ENCODE measurements at regions not wholly inside any gene's neighbourhood (a gene's known extent, or its start where the extent isn't known, plus 50 kb on each side); places are given as distances from the start of the nearest gene placed in this dataset.

DNA sequence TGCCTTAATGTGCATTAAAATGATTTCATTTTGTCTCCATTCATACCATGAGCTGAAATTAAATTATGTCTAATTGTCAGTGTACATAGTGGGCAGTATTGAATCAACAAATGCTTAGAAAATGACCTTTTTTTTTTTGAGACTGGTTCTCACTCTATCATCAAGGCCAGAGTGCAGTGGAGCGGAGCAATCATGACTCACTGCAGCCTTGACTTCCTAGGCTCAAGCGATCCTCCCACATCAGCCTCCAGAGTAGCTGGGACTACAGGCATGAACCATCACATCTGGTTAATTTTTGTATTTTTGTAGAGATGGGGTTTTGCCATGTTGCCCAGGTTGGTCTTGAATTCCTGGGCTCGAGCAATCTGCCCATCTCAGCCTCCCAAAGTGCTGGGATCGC lies 117.0 kb upstream of the BLID start:
- no peak for DNase-seq (ENCODE audit: low read depth)

DNA sequence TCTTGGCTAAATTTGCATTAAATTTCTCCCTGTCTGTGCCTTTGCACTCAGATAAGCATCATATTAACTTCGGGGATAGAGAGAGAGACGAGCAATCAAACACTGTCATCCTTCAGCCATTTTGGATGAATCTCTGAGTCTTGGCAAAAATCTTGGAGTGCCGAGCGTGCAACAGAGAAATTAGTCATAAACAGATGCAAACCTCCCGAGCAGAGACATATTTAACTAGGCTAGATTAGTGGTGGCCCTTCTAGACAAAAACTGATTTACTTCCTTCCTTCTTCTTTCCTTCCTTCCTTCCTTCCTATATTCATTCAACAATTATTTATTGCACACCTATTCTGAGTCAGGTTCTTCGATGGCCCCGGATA lies 114.4 kb upstream of the BLID start:
- no peak for DNase-seq (ENCODE audit: low read depth)

DNA sequence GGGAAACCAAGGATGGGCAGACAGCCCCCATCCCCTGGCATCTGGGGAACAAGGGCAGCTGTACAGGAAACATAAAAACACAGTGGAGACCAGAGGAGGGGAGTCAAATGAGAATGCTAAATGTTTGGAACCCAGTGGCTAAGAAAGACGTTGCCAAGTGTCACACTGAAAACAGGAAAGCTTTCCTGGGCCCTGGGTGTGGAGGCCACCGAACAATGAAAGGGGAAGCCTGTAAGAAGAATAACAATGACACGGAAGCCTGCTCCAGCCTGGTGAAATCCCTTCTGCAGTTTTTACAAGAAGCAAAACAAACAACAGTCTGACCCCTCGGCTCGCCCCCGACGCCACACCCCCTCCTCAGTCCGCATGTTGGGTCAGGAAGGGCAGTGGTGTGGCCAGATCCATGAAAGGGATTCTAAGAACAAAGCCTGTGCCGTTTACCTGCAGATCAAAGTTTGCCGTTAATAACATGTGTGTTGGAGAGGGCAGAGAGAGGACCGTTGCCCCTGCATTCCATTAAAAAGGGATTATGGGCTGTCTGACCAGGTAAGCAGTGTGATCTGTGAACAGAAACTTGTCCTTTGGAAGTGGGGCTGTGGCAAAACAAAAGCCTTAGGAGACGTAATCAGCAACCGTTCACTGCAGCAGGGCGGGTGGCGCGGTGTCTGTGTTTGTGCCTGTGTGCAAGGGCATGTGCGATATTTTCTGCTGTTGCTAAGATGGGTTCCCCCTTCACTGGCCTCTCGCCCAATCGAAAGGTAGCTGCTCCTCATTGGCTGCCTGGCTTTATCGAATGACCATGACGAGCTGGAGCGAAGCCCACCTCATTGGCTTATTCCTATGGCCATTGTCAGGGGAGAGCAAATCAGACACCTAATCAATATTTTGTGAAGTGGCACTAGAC lies 113.7 kb upstream of the BLID start:
- DNase-seq (ENCODE audit: low read depth), result no peak

DNA sequence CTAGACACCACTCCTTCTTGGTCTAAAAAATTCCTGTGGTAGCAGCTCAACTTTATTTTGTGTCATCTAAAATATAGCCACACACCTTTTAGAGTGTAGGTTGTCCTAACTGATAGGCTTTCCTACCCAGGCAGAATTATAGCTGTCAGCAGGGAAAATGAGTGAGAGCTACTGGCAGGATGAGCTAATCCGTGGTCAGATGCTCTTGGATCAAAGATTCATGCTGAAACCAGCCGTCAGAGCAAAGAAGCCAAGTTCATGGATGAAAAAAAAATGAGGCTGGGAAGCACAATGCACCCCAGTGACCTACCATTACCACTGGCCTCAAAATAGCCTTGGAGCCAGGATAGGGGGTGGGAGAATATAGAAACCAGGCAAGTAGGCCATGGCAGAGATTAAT lies 113.1 kb upstream of the BLID start:
- DNase-seq (ENCODE audit: low read depth), result no peak

DNA sequence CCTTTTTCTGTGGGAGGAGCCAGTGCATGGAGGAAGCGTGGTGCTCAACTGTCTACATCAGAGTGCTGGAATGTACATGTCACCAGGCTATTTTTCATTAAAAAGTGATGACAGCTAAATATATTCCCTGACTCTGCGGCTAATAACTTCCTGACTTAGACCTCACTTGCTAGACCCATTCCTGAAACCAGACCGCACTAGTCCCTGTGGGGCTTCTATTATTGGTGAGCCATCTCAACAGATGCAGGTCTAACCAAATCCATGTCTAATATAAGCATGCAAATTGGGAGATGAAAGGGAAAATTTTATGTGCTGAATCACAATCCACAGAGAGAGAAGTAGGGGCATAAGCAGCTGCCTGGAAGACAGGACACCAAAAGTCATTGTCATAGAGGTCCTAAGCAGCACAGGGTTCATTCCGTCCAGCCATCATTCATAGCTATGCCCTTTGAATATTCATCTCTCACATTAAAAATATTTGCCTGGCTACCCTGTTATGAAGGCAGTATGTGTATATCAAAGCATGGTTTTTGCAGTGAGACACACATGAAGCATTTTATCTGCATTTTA lies 110.9 kb upstream of the BLID start:
- DNase-seq (ENCODE audit: low read depth), result no peak

DNA sequence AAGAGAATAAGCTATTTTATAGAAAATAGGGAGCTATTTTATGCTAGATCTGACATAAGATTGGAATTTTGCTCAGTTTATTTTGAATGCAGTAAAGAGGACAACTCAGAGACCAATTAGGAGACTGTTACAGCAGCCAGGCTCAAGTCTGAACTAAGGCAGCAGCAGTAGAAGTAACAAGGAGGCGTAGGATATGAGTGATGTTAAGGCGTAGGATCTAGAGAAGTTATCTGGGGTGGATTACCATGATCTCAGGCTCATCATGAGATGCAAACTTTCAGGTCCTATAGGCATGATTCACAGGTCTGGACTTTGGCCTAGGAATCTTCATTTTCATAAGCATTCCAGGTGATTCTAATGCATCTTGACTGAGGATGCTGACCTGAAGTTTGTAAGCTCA lies 108.9 kb upstream of the BLID start:
- DNase-seq (ENCODE audit: low read depth), result no peak

DNA sequence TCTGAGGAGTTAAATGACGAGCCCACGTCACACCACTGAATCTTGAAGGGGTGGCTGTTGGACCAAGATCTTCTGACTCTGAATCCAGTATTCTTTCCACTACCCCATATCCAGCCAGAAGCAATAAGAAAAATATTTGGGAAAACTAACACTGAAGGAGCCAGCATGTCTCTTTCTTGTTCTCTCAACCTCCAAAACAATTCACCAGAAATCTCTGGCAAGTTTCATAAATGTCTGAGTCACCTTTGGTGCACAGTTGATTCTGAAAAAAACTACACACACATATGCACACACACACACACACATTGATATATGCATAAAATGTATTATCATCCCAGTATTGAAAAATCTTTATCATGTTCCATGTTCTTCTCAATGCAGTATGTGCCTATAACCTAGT lies 104.3 kb upstream of the BLID start:
- DNase-seq (ENCODE audit: low read depth), result no peak

DNA sequence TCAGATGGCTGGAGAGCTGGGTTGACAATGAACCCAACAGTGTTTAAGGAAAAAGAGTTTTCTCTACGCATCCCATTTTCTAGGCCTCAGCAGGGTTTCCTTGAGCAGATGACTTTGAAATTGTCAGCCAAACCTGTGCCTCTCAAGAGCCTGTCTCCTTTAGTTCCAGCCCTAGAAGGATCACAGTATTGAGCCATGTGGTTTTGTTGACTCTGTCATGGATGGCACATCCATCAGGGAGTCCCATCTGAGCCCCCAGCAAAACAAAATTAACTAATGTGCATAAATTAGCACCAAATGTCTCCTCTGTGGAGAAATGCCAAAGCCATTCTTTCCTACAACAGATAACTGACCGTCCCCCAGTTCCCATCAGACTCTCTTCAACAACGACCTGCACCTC lies 103.8 kb upstream of the BLID start:
- DNase-seq (ENCODE audit: low read depth), result no peak

DNA sequence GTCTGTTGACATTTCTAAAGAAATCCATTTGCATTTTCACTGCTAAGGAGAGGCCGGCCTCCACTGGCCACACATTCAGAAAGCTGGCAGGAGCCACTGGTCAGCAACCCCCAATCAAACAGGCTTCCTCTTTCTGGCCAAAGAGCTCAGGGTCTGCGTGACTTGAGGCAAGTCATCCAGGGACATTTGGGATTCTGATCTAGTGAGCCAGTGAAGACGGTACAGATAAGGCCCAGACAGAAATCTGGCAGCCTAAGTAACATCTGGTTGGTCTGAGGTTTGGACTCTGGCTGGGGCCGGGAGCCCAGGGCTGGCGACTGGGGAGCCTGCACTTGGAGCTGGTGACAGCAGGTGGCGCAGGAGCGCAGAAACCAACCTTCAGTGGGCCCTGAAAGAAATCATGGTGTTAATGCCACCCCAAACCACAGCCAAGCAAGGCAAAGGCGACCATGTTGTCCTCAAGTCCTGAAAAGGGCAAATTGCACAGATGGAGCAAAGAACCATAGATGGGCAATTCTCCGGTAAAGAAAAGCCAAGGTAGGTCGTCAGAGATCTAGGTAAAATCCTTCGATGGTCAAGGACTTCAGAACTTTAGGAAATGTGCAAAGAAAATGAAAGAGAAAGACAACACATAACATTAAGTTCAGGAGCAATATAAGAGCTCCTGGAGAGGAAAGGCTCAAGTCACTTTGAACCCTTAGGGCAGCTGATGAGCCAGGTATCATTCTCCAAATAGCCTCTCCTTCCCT lies 99.4 kb upstream of the BLID start:
- no peak for DNase-seq (ENCODE audit: low read depth)

DNA sequence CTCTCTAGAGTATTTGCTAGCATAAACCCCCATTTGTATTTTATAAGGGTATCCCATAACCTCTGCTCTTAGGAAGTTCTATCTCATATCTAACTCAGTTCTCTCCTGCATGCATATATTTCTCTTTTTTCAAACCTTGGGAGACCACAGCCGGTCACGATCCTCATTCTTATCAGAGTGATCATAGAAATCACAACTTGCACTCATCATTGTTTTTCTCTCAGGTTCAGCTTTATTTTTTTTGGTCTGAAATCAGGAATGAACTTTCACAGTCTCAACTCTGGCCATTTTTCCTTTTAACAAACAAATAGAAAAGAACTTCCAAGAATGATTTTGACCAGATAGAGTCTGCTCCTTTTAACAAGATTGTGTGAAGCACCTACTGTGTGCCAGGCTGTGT lies 98.6 kb upstream of the BLID start:
- DNase-seq (ENCODE audit: low read depth), result no peak

DNA sequence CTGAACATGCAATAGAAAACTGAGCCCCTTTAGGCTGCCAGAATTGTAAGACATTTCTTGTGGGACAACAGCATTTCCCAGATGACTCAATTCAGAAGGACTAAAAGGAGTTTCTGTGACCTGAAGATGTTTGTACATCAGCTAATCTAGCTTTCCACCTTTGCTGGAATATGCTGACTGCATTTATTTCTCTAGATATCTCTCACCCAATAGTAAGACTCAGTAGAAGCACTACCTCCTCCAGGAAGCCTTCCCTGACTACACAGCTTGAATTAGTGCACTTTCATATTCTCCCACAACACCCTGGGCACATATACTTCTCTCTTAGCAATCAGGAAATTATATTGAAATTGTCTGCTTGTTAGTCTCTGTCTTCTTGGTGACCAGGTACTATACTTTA lies 98.1 kb upstream of the BLID start:
- DNase-seq (ENCODE audit: low read depth), result no peak

DNA sequence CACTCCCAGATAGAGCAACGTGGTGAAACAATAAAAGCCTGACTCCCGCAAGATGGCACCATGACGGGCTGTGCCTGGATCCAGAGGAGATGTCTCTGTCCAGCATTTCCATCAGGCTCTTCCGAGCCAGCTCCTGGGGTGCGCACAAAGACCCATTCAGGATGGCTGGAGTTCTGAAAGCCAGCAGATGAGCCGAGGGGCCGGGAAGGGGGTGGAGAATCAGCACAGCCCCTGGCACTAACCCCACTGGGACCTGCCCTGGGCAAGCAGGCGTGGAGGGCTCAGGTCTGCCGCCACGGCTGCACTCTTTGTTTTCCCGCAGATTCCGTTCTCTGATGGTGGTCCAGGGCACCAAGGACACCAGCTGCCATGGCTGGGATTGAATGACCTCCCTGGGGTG lies 97.2 kb upstream of the BLID start:
- no peak for DNase-seq (ENCODE audit: low read depth)

DNA sequence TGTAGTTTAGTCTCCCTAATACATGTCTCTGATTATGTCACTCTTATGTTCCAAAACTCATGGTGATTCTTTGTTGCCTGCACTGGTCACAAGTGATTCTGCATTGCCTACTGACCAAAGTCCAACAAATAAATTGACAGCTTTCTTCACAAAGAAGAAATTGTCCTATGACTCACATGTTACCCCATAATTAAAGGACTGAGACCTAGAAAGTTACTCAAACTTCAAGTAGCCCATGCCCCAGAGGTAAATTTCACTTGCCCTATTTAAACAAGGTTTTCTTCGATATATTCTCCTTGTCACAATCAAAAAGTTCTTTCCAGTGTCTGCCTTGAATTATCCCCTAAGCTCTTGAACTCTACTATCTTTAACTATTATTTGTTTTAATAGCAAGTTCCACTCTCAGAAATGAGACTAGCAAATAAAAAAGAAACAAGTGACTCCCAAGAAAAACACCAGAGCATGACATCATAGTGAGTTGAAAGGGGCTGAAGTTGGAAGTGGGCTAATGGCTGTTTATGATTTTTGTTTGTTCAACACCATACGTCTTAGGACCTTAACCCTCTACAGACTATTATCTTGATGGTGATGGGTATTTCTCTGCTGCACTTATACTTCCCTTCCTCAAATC lies 94.5 kb upstream of the BLID start:
- no peak for DNase-seq (ENCODE audit: low read depth)

DNA sequence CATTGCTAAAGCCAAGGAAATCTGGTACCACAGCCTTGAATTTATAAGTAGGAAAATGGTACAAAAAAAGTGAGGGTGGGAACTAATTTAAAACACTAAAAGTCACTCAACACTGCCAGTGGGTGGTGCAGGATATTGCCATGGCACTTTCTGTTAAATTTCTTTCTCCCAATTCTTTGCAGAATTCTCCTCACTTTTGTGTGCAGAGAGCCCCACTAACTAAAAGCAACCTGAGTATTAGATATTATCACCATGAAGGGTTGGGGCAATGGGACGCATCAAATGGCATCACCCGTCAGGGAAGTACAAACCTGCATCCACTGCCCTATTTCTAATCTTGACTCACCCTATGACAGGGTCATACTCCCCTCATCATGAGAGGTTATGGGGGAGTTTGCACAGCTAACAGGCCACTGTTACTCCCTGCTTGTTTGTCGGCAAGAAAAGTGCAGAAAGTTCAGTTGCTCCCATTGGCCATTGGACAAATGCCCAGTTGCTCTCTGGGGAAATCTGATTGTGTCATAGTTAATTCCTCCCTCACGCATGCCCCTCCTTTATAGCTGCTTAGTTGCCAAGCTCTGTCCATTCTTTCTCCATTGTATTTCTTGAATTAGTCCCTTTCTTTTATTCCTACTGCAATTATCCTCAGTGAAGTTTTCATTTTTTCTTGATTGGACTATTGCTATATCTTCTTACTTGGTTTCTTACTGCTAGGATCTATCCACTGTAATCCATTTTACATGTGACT lies 93.8 kb upstream of the BLID start:
- DNase-seq (ENCODE audit: low read depth), result no peak

DNA sequence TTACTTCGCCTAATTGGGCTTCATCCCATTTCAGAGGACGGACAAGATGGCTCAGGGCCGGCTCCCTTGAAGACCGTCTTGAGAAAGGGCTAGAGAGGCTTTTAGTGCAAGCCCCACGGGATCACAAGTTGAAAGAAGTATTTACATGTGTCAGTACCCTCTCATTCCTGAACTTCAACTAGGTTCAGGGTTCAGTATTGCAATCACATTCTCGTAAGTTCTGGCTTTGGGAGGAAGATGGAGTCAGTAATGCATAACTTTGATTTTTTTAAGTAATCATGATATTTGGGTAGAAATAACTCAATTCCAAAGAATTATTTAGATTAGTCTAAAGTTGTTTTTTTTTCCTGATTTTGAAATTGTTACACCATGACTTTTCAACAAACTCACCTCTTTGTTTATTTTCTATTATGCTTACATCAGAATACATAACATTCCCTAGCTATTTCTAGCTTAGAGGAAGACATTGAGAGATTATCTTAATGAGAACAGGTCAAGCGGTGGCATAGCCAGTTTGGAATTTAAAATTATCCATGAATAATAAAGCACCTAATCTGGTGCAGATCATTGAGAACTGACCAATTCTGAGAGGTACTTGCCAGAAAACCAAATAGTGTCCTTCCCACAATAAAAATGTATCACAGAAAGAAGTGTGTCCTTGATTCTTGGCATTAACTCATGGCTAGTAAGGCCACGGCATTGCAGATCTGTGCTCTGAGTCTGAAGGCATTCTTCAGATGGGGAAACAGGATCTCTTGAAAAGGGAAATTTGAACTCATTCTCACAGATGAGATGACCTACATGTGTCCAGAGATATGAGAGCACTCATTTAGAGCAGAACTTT lies 92.1 kb upstream of the BLID start:
- DNase-seq (ENCODE audit: low read depth), result no peak

DNA sequence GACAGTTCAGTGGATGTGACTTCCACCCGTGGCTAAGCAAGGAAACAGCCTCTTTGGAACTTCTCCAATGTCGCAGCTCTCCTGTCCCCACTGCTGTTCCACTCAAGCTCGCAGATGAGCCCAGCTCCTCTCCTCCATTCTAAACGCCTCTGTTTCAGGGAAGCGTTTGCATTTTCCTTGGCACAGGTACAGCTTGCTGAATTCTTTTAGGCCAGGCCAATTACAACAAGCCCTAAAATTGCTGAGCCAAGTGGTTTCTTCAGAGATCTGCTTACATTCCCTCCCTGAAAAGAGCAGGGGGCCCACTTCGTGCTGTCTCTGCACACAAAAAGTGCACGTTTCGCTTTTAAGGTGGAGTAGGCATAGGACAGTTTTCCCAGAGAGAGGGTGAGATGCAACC lies 91.5 kb upstream of the BLID start:
- DNase-seq (ENCODE audit: low read depth), result no peak

DNA sequence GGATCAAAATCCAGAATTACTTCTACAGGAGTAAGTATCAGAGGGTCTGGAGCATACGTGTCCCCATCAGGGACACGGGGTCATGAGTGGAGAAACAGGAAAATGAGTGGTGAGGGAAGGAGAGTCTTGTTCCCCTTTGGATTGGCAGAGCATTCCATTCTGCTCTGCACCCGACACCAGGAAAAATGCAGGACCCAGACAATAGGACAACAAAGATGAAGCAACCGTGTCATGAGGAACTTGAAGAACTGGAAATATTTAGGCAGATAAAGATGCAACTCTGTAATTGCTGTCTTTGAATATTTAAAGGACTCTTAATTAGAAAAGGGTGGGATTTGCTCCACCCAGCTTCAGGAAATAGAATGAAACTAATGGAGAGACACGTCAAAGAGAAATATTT lies 89.0 kb upstream of the BLID start:
- DNase-seq (ENCODE audit: low read depth), result no peak

DNA sequence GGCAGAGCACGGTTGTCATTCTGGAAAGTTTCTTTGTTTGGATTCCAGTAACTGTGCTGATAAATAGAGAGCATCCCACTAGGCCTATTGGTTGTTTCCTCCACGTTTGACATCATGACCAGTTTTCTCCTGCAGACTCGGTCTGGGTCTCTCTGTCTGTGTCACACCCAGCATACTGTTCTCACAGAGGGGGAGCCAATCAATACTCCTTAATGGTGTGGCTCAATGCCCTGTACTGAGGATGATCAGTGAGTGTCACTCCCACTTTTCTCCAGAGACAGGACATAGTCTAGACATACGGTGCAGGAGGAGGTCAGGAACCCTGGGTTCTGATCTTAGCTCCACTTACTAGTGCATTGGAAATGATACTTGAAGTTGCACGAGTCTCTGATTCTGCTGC lies 88.2 kb upstream of the BLID start:
- DNase-seq (ENCODE audit: low read depth), result no peak

DNA sequence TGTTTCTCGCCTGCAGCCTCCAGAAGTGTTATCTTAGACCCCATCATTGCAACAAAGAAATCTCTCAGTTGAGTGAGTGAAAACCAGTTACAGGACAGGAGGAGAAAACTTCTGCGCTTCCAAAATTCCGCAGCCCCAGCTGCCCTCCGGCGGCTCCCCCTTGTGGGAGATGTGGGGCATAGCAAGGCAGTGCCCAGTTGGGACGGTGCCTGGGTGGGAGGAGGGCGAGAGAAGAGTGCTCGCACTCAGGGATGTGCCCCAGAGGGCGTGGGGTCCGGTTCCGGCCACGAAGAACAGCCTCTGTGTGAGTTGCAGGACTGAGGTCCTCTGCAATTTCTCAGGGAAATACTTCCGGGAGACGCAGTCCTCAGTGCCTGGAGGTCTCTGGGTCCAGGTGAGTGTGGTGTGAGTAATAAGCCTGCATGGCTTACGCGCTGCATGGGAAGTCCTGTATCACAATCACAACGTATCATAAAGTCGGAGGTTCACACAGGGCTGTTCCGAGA lies 87.0 kb upstream of the BLID start:
- DNase-seq (ENCODE audit: low read depth), result no peak

DNA sequence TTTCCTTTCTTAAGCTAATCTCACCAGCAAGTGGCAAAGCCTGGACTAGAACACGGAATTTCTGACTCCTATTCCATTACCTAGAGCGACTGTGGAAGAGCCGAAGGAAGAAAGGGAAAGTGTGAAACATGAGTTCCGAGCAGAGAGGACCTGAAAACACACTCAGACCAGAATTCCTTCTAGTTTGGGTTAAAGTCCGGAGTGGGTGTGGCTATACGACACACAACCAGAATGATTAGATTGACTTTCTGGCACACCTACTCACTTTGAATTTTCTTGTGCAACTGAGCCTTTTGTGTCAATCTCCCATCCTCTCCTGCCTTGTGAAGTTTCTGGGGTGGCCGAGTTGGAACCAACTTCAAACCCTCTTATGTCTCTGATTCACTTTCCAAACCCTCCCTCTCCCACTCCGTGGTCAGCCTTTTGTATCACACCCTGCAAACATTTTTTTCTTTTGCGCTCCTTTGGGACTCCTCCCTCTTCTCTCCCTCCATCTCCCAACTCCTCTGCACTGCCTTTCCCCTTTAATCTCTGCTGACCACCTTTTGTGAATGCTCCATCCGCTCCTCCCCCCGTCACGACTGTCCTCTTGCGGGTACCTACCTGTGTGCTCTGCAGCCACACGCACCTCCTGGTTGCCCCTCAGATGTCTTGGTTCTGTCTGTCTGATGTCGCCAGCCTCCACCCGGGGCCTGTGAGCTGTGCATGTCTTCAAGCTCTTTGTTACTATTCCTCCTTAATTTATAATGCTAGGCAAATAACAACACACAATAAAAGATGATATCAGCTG lies 86.3 kb upstream of the BLID start:
- no peak for DNase-seq (ENCODE audit: low read depth)

All from T-helper 22 cell (primary cell).